Left lung (tissue), 4 donors: ENCODE measurements at regions not wholly inside any gene's neighbourhood (a gene's known extent, or its start where the extent isn't known, plus 50 kb on each side); places are given as distances from the start of the nearest gene placed in this dataset.

Experiments used
- ATAC-seq: fragments of 200-7000 bp; cut with Tn5 transposase; one replicate; pipeline ENCODE4 v1.9.1; 2020; ENCODE audit warnings: moderate library complexity
- DNase-seq, 4 donors: peaks; one replicate each; pipeline ENCODE4 v3.0.0-alpha.2; 2013 to 2020
- H3K27ac ChIP-seq, 2 donors: fragments of 200-600 bp; sonication (generic) in 1 of 2; one replicate each; pipeline versions ENCODE4 v1.5.0 to v1.8.0; 2020 to 2021
- H3K27me3 ChIP-seq, 2 donors: fragments of 200-600 bp; sonication (generic) in 1 of 2; one replicate each; pipeline versions ENCODE4 v1.5.0 to v1.8.0; 2020 to 2021
- H3K36me3 ChIP-seq, 2 donors: fragments of 200-600 bp; sonication (generic) in 1 of 2; one replicate each; pipeline versions ENCODE4 v1.5.0 to v1.8.0; 2020 to 2021
- H3K4me1 ChIP-seq, 2 donors: fragments of 200-600 bp; one replicate each; pipeline ENCODE4 v1.8.0; 2021
- H3K4me3 ChIP-seq, 2 donors: fragments of 200-600 bp; sonication (generic) in 1 of 2; one replicate each; pipeline versions ENCODE4 v1.5.0 to v1.8.0; 2020 to 2021; ENCODE audit warnings: mild to moderate bottlenecking in 1 of 2
- H3K9me3 ChIP-seq, 2 donors: fragments of 200-600 bp; sonication (generic) in 1 of 2; one replicate each; pipeline versions ENCODE4 v1.5.0 to v1.8.0; 2020 to 2021
- intact Hi-C, 2 donors: fragments of 100-400 bp; cut with DNase I; formaldehyde crosslinking; loops; one replicate each; pipeline versions ENCODE4 v1.11.2 to v1.14.2; 2022
- TF ChIP-seq, protein P1 (sequence below), 2 donors: fragments of 200-600 bp; sonication (generic) in 1 of 2; IDR thresholded peaks; one replicate each; pipeline versions ENCODE4 v1.5.0 to v1.8.0; 2021; ENCODE audit warnings: antibody characterized with exemption in 2 of 2
- donor health status: DM: no; HTN: yes; CAD: no.
- donor health status: DM: no; HTN: no; CAD: no.

DNA sequence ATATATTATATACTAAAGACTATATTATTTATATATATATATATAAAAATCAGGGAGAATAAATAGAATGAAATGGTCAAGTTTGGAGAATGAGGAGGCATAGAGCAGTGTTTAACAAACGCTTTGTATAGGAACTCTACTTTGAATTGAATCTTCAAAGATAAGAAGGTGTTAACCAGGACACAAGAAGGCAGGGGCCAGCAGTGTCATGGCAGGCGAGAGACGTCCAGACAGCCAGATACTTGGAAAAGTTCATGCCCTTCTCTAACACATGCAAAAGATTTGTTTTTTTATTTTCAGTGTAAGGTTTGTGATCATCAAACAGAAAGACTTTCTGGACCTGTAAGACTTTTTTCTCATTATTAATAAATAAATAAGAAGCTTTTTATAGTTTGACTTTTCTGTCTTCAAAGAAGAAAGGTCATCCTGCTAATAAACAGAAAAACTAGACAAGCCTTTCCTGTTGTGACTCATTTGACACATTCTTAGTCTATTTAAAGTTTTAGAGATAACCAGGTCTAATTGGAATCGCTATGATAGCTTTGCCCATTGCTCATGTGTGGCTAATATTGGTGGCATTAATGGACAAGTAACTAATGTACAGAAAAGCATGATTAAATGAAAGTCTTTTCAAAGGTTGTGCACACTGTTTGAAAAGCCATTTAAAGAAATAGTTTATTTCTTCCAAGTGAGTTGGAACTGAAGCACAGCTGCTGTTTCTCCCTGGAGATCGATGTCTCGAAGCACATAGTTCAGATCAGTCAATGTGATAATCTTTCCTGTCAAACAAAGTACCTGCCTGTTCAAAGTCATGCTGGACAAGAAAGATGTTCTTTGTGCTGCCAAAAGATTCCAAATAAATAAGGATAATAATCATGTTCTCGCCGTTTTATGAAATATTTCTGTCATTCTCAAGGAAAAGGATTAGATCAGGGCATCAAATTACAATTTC lies 420.4 kb upstream of the OPRM1 start:
- Histone ChIP-seq H3K9me3 (no peaks in the 10 kb centered on the region), H3K27me3 (no peaks in the 10 kb centered on the region), H3K4me3 (no peak overlapping the region), H3K27ac (no peak overlapping the region), H3K4me1 (no peaks in the 10 kb centered on the region), H3K36me3 (no peaks in the 10 kb centered on the region)
- intact Hi-C loops = no loop called here
- DNase-seq (no peak), ATAC-seq (no peak)
- TF ChIP-seq, protein P1, sequence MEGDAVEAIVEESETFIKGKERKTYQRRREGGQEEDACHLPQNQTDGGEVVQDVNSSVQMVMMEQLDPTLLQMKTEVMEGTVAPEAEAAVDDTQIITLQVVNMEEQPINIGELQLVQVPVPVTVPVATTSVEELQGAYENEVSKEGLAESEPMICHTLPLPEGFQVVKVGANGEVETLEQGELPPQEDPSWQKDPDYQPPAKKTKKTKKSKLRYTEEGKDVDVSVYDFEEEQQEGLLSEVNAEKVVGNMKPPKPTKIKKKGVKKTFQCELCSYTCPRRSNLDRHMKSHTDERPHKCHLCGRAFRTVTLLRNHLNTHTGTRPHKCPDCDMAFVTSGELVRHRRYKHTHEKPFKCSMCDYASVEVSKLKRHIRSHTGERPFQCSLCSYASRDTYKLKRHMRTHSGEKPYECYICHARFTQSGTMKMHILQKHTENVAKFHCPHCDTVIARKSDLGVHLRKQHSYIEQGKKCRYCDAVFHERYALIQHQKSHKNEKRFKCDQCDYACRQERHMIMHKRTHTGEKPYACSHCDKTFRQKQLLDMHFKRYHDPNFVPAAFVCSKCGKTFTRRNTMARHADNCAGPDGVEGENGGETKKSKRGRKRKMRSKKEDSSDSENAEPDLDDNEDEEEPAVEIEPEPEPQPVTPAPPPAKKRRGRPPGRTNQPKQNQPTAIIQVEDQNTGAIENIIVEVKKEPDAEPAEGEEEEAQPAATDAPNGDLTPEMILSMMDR (IDR thresholded peaks at IDR 0.05) = no peak

DNA sequence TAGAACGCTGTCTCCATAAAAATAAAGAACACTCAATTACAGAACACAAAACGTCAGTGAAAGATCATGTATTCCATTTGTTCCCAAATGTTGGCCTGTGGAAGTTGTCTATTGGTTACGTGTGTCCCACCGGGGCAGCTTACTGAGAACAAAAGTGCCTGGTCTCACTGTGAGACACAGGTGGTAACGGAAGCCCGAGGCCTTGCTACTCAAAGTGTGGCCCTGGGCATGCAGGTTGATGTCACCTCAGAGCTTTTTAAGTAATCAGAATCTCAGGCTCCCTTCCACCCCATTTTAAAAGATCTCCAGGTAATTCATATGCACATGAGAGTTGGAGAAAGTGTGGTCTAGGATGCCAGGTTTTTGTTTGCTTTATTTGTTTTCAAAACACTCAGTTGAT lies 422.5 kb upstream of the OPRM1 start:
- no peaks in the 10 kb centered on the region for H3K27me3 ChIP-seq
- H3K9me3 ChIP-seq = no peaks in the 10 kb centered on the region
- no peak overlapping the region for H3K27ac ChIP-seq
- ATAC-seq (no peak), DNase-seq (no peak)
- H3K36me3 ChIP-seq = no peaks in the 10 kb centered on the region
- intact Hi-C loops = no loop called here
- TF ChIP-seq, protein P1 (IDR thresholded peaks at IDR 0.05) = no peak
- H3K4me1 ChIP-seq = no peaks in the 10 kb centered on the region
- H3K4me3 ChIP-seq = no peak overlapping the region

DNA sequence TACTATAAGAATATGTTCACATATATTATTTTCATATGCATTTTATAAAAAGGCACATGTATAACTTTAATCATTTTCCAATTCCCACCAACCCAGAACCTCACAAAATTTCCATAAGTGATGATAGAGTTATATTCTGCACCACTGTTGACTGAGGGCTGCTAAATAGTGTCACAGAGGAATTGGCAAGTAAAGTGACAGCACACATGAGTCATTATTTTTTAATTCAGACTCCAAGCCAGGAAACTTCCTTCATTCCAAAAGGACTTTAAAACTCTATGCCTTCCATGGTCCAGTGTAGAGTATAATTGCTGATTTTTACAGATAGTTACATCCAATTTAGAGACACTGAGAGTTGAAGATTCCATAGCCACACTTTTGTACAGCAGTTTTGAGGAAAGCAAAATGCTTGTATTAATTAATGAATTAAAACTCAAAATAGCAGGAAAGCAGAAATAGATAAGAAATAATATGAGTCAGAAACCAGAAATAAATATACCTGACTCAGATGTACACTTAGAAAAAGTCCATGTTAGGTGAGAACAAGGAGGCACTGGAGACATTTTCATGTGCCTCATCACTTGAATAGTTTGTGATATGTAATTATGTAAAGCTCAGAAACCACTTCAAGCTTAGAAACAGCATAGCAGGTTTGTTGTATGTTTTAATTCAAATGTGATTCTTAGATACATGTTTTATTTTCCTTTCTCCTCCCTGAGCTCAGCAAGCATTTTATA lies 425.2 kb upstream of the OPRM1 start:
- Histone ChIP-seq H3K4me3 (no peak overlapping the region), H3K9me3 (no peaks in the 10 kb centered on the region), H3K27ac (no peak overlapping the region), H3K27me3 (no peaks in the 10 kb centered on the region), H3K4me1 (no peaks in the 10 kb centered on the region), H3K36me3 (no peaks in the 10 kb centered on the region)
- TF ChIP-seq, protein P1 (IDR thresholded peaks at IDR 0.05) = no peak
- intact Hi-C loops = no loop called here
- no peak for ATAC-seq
- DNase-seq = no peak

DNA sequence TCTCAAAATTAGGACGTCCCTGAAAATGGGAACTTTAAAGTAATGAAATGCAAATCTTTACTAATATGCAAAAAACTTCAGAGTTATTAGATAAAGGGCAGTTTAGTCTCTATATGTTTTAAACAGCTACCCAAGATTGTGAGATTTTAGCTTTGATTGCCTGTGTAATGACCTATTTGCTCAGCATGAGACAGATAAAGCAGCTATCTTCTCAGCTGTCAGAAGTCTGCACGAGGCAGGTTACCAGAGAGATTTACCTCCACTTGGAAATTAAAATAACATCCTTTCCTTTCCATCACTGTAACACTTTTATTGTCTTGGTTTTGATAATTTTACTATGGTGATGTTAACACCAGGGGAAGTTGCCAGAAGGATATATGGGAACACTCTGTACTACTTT lies 436.6 kb upstream of the OPRM1 start:
- H3K36me3 ChIP-seq = no peaks in the 10 kb centered on the region
- TF ChIP-seq, protein P1 (IDR thresholded peaks at IDR 0.05) = no peak
- ATAC-seq = no peak
- DNase-seq = no peak
- H3K4me1 ChIP-seq = no peaks in the 10 kb centered on the region
- H3K27ac ChIP-seq = no peak overlapping the region
- H3K9me3 ChIP-seq = no peaks in the 10 kb centered on the region
- no peak overlapping the region for H3K4me3 ChIP-seq
- no peaks in the 10 kb centered on the region for H3K27me3 ChIP-seq
- intact Hi-C loops = no loop called here

DNA sequence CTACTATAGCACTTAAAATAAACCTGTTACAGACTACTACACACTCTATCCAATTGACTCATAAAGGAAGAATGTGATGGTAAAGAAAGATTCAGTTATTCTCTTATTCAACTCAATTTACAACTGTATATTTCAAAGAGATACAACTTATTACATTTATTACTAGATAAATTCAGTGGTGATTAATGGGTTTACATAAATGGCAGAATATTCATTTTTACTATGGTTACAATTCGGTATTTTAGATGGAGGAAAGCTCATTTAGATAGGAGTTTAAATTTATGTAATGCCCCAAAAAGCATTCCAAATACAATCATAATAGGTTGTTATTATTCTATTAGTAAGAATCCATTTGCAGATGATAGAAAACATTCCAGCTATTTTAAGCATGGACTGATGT lies 439.1 kb upstream of the OPRM1 start:
- Histone ChIP-seq H3K9me3 (no peaks in the 10 kb centered on the region), H3K27me3 (no peaks in the 10 kb centered on the region), H3K4me3 (no peak overlapping the region), H3K36me3 (no peaks in the 10 kb centered on the region), H3K27ac (no peak overlapping the region), H3K4me1 (no peaks in the 10 kb centered on the region)
- no peak for ATAC-seq
- DNase-seq = no peak
- intact Hi-C loops = no loop called here
- TF ChIP-seq, protein P1 (IDR thresholded peaks at IDR 0.05) = no peak
